ENCODE measurements at regions not wholly inside any gene's neighbourhood (a gene's known extent, or its start where the extent isn't known, plus 50 kb on each side); places are given as distances from the start of the nearest gene placed in this dataset.

DNA sequence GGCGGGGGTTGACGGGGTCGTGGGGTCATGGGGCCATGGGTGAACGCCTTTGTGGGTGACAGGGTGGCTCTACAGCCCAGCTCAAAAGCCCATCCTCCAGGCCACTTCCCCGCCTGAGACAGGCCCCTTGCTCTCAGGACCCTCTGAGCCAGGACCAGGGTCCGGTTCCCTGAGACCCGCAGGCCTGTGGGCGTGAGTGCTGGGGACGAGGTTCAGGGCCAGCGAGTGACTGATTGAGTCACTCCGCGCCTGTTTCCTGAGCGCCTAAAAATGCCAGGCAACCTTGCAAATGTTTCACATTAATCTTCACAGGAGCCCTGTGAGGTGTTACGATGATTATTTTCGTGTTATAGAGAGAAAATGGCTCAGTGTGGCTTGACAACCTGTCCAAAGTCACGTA, 97.8 kb downstream of the ZNF674 start:
- no peak for DNase-seq (ENCODE audit: low read depth)

DNA sequence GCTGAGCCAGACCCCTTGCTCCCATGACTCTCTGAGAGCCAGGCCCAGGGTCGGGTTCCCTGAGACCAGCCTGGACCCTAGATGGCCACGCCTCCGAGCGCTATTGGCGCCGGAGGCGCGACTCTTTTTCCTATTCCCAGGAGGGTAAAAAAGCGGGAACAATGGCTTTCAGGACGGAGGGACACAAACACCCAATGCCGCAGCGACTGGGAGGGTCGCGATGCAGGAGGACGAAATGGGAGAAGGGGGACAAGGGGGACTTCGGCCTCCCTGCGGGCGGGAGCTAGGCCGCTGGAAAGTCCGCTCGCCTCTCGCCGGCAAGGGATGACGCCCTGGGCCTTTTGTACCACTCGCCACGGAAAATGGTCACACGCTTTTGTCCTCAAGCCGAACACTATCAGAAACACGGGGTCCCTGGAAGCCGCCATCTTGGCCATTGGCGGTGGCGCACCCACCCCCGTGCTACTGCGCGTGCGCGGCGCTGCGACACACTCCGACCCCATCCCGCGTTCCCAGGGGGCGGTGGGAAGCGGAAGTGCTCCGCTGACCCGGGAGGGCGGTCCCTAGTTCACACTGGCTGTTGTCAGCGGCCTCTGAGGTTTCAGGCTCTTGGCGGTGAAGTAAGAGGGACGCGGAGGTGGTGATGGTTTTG, 98.4 kb downstream of the ZNF674 start:
- DNase-seq (ENCODE audit: low read depth) = peak; percentile 75

DNA sequence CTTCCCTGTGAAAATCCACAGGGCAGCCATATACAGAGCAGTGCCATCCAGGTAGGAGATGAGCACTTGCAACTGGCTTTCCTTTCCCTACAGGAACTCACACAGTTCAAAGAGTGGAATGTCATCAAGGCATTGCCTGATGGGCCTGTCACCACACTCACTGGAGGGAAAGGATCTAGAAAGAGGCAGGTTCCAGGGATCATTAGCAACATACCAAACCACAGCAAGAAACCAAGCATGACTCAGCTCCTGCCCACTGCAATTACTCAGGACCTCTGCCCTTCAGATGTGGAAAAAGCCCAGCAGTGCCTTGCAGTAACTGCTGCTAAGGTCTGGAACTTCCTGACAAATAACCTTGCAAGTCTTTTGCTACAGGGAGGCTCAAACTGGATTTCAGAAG, 101.2 kb downstream of the ZNF674 start:
- no peak for DNase-seq (ENCODE audit: low read depth)

DNA sequence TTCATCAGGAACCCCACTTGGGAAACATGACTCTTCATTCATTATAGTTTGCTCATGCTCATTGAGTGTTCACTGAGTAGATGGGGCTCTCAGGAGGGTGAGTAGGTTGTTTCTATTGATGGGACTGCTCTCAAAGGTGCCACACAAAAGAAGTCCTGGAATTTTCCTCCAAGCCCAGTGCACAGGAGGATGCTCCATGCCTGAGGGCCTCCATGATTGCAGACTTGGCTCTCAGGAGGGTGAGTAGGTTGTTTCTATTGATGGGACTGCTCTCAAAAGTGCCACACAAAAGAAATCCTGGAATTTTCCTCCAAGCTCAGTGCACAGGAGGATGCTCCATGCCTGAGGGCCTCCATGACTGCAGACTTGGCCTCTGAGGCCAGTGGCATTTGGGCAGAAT, 108.5 kb downstream of the ZNF674 start:
- no peak for DNase-seq (ENCODE audit: low read depth)

DNA sequence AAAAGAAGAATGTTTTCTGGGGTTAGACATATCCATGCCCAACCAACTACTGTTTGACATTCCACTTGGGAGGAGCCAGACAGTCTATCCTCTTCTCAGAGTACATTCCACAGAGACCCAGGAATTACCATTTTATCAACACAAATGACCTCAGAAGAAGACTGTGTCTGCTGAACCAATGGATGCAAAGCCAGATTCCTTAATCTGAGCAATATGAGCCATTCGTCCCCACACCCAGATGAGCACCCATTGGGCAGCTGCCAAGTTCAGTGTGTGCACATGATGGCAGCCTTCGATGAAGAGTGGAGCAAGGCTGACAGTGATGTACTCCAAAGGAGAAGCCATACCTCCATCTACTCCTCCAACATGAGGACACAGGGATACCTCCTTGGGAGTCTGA, 111.3 kb downstream of the ZNF674 start:
- DNase-seq (ENCODE audit: low read depth) = no peak

DNA sequence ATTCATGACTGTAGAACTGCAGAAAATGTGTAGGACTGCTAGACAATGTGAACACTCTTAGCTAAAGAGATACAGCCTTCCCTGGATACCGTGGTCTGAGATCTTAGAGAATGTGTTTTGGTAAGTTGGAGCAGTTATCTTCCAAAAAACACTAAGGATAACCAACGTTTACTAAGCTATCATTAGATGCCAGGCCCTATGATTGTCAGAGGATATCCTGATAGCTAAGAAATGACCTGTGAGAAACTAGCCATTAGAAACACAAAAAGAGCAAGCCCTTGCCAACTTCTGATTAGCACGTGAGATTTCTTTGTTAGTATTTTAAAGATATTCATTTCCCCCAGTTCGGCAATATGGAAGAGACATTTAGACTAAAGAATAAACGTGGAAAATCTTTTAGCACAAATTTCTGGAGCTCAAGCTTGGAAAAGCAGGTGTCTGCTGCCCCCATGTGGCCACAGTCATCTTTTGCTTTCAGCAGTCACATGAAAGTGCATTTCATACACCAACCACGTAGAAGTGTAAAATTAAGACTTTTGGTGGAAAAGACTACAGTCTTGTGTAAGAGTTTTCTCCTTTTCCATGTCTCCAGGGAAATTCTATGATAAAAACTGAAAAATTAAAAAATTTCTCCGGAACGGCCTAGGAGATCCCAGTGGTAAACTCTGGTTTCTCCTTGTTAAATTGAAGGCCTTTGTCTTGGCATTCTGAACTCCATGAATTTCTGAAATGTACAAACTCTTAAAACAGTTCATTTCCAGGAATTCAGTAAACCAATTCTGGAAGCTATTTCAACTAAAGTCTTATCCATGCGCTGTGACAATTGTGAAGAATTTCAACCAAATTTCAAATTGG, 136.4 kb downstream of the ZNF674 start:
- peak; percentile 6 for DNase-seq (ENCODE audit: low read depth)

DNA sequence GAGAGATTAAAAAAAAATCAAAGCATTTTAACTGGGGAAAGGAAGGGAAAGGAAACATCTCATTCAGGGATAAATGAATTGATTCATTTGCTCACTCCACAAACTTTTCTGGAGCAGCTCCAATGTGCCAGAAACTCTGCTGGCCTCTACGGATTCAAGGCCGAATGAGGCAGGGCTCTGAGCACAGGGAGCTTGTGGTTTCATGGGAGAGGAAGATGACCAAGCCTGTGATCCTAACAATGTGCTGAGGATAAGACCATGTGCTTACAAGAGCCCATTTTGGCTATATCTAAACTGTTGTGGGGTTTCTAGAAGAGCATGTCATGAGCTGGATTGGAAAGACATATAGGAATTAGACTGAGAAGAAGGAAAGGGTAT, 137.5 kb downstream of the ZNF674 start:
- DNase-seq (ENCODE audit: low read depth) = no peak

DNA sequence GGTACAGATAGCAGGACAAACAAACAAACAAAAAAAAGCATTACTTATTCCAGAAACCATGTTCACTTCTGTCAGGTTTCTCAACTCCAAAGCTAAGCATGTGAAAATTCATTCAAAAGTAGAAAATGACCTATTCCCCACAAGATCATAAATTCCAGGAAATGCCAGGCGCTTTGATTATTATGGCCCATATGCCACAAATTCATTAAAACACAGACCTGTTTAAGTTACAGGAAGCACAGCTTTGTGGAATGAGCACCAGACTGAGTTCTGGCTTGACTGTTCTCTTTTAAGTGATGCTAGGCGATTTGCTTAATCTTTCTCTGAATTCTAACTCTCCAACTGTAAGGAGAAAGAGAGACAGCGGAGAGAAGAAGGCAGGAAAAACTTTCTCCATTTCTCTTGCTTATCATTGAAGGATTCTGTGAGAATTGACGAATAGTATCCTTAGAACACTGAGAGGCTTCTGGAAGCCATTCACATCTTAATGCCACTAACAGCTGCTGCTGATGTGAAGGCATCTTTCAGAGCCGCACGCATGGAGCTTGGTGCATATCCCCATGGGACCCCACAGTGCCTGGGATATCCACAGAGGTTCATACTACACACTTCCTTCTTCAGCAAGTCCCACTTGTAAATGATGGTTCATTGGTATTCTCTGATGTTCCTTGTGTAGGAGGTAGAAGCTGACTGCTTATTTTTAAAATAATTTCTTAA, 138.0 kb downstream of the ZNF674 start:
- DNase-seq (ENCODE audit: low read depth) = no peak

DNA sequence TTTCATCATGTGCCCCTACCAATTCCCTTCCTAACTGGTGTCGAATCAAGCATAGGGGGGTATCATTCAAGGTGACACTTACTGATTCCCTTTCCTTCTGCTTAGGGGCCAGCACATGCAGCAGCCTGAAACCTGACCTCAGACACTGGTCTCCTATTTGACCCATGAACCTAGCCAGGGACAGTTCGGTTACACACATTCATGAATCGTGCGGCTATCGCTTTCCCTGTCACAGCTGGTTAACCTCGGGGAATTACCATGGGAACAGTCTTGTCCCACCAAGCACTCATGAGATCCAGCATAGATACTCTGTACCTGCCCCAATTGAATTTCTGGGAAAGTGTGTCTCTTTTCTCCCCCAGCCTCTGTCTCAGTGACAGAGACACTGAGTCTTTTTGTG, 140.4 kb downstream of the ZNF674 start:
- no peak for DNase-seq (ENCODE audit: low read depth)

DNA sequence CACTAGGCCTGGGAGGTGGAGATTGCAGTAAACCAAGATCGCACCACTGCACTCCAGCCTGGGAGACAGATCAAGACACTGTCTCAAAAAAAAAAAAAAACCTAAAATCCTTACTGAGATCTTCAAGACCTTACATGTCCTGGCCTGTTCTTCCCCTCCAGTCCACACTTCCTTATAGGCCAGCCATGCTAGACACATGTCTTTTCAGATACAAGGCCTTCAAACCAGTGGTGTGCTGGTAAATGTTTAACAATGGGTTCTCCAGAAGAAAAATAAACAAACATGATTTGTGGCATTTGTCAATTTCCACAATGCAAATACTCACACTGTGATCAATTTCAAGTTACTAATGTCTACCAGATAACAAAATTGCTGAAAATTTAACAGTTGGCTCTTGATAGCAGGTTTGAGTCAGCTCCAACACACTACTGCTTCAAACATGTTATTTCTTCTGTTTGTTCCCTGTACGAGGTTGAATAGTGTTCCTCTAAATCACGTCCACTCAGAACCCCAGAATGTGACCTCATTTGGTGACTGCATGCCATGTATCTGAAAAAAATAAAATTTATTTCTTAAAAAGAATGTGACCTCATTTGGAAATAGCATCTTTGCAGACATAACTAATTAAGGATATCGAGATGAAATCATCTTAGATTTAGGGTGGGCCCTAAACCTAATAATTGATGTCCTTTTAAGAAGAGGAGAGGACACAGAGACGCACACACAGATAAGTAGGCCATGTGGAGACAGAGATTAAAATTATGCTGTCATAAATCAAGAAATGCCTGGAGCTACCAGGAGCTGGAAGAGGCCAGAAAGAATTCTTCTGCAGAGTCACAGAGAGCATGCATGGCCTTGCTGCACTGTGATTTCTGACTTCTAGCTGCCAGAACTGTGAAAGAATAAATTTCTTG, 144.4 kb downstream of the ZNF674 start:
- no peak for DNase-seq (ENCODE audit: low read depth)

DNA sequence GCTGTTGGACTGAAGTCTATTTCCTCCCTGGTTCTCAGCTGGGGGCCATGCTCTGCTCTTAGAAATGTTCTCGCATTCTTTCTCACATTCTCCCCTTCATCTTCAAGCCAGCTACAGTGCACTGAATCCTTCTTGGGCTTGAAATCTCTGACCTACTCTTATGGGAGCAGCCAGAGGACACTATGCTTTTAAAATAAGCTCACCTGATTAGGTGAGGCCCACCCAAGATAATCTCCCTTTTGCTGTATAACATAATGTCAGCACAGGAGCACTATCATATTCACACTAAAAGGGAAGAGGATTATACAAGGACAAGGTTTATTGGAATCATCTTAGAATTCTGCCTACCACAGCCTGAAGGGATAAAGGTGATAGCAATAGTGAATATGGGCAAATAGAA, 146.3 kb downstream of the ZNF674 start:
- DNase-seq (ENCODE audit: low read depth) = no peak

DNA sequence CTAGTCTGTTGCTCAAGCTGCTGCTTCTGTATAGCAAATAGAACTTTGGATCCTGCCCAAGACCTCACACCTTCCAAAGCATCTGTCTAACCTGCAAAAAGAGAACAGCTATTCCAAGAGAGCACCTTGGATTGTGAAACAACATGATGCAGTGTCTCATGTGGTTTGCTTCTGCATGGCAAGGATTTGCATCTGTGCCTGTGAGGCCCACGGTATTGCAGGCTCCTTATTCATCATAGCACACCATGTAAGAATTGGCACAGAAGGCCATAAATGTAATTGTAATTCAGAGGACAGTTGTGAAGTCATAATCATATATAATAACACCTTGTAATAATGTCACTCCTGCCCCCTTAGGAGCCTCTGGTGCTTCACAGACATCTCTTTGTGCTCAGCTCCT, 147.1 kb downstream of the ZNF674 start:
- no peak for DNase-seq (ENCODE audit: low read depth)

DNA sequence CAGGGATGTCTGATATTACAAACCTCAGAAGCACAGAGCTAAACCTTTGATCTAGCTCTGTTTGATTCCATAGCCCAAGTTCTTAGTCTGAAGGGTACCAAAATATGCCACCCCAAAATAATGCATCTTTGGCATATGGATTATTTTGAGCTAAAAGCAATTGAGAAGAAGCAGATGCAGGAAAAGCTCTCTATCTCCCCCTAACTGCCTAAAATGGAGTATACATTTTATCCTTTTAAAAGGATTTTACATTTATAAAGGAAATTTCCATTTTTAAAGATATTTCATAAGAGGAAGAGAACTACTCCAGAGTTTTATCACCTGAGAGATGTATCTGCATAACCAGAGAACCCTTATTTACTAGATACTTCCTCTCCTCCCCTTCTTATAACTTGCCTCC, 158.7 kb downstream of the ZNF674 start:
- no peak for DNase-seq (ENCODE audit: low read depth)

DNA sequence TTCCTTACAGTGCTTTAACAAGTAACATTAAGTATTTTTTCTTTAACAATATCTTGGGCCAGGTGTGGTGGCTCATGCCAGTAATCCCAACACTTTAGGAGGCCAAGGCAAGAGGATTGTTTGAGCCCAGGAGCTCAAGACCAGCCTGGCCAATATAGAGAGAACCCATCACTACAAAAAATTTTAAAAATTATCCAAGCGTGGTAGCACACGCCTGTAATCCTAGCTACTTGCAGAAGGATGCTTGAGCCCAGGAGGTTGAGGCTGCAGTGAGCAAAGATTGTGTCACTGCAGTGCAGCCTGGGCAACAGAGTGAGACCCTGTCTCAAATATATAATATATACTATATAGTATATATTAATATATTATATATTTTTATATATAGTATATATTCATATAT, 162.2 kb downstream of the ZNF674 start:
- no peak for DNase-seq (ENCODE audit: low read depth)

DNA sequence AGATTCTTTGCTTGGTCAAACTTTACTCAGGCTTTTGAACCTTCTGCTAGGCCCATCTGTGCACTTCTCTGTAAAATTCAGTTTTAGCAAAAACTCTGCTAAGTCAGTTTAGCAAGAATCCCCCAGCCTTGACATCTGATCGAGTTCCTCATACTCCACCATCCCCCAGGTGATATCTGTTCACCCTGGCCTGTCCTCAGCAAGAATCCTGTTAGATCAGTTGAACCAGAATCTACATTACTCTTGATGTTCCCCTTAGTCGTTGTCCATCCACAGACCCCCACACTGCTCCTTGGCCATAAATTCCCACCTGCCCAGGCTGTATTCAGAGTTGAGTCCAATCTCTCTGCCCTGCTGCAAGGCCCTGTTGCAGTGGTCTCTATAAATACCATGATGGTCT, 162.6 kb downstream of the ZNF674 start:
- DNase-seq (ENCODE audit: low read depth) = no peak

DNA sequence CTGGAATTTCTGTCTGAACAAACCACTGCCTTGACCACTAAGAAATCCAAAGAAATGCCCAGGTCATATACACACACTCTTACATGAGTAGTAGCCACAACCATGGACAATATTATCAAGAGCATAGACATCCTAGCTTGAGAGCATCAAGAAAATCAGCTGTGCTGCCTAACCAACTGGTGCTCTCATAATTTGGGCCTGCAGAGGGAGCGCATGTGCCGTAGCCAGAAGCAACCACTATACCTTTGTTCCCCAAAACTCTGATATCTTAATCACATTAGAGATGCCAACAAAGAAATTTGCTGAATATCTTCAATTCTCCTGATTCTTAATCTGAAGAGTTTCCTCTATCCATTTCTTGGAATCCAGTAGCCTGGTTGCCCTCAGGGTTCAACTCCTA, 163.6 kb downstream of the ZNF674 start:
- DNase-seq (ENCODE audit: low read depth) = no peak

DNA sequence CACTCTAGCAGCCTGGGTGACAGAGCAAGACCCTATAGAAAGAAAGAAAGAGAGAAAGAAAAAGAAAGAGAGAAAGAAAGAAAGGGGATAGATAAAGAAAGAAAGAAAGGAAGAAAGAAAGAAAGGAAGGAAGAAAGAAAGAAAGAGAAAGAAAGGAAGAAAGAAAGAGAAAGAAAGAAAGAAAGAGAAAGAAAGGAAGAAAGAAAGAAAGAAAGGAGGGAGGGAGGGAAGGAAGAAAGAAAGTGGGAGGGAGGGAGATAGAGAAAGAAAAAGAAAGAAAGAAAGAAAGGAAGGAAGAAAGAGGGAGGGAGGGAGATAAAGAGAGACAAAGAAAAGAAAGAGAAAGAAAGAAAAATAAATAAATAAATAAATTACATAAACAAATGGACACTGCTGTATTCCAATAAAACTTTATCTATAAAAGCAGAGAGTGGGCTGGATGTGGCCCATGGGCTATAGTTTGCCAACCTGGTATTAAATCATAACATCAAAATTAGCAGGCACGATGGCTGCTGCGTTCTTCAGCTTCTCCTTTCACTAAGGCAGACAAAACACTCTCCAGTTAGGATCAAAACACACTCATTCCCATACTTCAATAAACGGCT, 165.0 kb downstream of the ZNF674 start:
- DNase-seq (ENCODE audit: low read depth) = no peak

DNA sequence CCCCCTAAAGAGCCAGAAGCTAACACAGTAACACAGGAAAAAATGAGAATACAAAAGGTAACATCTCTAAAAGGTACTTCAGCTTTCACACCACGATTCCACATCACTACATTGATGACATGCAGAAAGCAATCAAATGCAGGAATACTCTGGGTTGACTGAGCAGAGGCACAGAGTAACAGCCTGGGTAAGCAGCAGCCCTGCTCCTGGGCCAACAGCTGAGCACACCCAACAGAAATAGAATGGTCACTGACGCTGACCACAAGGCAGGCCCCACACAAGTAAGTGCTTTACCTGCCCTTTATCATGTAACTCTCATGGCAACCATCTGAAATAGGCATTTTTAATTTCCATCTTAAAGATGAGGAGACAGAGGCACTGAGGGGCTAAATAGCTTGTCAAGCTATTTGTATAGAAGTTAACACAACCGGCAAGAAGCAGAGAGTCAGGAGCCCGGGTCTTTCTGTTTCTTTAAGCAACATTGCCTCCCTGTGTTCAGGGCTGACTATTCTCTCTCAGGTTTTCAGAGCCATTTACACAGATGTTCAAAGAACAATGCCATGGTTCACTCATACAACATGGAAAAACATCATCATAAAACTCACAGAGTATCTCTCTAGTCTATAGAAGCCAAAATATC, 168.9 kb downstream of the ZNF674 start:
- DNase-seq (ENCODE audit: low read depth) = no peak

DNA sequence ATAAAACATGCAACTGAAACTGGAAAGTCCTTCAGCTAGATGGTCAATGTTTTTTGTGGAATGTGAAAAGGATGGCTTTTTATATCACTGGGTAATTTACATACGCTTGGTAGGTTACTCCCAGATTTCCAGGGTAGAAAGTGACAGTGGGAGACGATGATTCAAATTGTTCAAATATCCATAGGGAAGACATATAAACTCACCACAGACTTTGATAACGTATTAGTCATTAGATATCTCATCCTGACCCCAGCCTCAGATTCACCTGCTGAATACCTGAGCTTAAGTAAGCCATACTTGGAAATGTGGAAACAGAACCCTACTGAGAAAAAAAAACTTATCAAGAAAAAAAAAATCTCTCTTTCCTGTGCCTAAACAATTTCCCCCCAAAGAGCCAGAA, 169.4 kb downstream of the ZNF674 start:
- no peak for DNase-seq (ENCODE audit: low read depth)

DNA sequence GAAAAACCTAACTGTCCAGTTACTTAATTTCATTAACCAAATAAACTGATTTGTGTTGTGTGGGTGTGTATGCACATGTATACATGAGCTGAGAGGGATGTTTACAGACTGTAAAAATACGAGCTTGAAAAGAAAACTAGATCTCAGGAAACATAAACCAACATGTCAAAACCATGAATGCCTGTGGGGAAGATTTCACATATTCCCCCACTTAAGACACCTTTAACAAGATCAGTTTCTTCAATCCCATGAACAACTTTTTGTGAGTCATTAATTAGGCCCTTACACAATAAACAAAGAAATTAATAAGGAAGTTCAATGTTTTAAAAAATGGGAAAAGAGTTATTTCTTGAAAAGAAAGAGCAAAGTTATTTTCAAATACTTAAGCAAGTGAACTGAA, 170.8 kb downstream of the ZNF674 start:
- no peak for DNase-seq (ENCODE audit: low read depth)

DNA sequence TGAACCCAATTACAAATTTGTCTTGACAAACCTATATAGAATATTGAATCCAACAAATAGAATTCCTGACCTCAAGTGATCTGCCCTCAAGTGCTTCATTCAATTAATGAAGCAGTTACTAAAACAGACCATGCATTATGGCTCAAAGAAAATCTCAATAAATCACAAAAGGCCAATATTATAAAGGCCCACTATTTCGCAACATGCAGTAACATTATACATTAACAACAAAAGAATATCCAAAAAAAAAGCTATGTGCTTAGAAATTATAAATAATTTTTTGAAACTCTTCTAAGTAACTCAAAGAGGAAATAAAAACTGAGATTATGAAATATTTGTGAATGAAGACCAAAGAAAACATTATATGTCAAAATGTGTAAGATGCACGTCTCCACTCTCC, 177.7 kb downstream of the ZNF674 start:
- no peak for DNase-seq (ENCODE audit: low read depth)

All from T-helper 22 cell (primary cell).